ES-I3 (cell line): ENCODE measurements at regions not wholly inside any gene's neighbourhood (a gene's known extent, or its start where the extent isn't known, plus 50 kb on each side); places are given as distances from the start of the nearest gene placed in this dataset.

ENCODE experiments used
- H3K36me3 ChIP-seq: 2 replicates; pipeline ENCODE4 v1.6.1; 2013; ENCODE audit warnings: mild to moderate bottlenecking, low read length, control low read depth, moderate library complexity; ENCODE audit not compliant: insufficient read depth
- H3K4me1 ChIP-seq: 2 replicates; pipeline ENCODE4 v1.6.1; 2013; ENCODE audit warnings: mild to moderate bottlenecking, control low read depth, low read length; ENCODE audit not compliant: insufficient read depth
- H3K9ac ChIP-seq: 2 replicates; pipeline ENCODE4 v1.6.1; 2013; ENCODE audit warnings: low read depth, mild to moderate bottlenecking, low read length, moderate library complexity
- H3K9me3 ChIP-seq: 2 replicates; pipeline ENCODE4 v1.6.1; 2013; ENCODE audit warnings: mild to moderate bottlenecking, low read length, moderate library complexity; ENCODE audit not compliant: control insufficient read depth, insufficient read depth

DNA sequence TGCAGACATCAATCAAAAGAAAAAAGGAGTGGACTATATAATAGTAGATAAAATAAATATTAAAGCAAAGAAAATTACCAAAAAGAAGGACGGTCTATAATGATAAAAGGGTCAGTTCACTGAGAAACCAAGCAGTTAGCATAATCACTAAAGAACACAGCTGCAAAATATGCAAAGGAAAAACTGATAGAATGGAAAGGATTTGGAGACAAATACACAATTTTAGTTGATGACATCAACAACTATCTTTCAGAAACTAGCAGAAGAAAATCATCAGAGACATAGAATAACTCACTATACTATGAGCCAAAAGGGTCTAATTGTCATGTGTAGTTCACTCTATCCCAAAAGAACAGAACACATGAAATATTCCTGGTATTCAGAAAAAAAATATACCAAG lies 316.4 kb upstream of the IGFBP3 start:
- Histone ChIP-seq H3K36me3 (no peaks in the 10 kb centered on the region), H3K9me3 (no peaks in the 10 kb centered on the region), H3K9ac (no peak overlapping the region), H3K4me1 (no peaks in the 10 kb centered on the region)

DNA sequence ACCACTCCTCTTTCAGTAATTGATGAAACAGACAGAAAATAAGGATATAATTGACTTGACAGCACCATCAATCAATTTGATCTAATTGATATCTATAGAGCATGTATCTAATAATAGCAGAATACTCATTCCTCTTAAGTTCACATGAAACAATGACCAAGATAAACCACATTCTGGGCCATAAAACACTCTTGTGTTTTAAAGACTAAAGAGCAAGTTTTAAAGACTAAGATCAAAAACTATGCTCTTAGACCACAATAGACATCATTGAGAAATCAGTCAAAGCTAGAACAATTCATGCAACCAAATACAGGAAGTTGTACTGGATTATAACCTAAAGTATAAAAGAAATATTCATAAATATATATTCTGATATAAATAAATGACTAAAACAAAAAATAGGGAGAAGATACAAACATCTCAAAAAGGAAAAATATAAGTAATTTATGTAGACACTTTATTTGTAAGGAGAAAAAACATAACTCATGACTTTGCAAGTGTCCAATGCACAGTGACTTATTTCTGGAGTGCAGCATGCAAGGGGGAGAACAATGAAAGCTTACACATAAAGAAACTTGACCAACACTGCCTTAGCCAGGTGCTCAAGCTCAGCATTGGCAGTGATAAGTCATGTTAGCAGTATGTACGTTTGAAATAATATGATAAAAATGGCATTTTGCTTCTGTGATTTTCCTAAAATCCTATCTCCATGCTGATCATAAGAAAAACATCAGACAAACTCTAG lies 312.7 kb upstream of the IGFBP3 start:
- Histone ChIP-seq H3K4me1 (no peaks in the 10 kb centered on the region), H3K36me3 (no peaks in the 10 kb centered on the region), H3K9me3 (no peaks in the 10 kb centered on the region), H3K9ac (no peak overlapping the region)

DNA sequence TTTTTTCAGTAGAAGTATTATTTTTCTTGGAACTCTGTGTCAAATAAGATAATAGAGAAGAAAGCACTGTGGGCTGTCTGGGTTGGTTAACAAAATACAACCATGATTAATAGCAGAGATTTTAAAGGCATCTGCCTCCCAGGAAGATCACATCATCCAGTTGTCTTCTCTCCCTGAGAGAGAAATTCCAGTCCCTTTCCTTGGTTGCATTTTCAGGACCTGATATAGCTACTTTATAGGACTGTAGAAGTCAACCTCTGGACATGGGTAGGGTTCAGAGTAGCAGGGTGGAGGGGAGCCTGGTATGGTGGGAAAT lies 309.9 kb upstream of the IGFBP3 start:
- Histone ChIP-seq H3K4me1 (no peaks in the 10 kb centered on the region), H3K9ac (no peak overlapping the region), H3K9me3 (no peaks in the 10 kb centered on the region), H3K36me3 (no peaks in the 10 kb centered on the region)

DNA sequence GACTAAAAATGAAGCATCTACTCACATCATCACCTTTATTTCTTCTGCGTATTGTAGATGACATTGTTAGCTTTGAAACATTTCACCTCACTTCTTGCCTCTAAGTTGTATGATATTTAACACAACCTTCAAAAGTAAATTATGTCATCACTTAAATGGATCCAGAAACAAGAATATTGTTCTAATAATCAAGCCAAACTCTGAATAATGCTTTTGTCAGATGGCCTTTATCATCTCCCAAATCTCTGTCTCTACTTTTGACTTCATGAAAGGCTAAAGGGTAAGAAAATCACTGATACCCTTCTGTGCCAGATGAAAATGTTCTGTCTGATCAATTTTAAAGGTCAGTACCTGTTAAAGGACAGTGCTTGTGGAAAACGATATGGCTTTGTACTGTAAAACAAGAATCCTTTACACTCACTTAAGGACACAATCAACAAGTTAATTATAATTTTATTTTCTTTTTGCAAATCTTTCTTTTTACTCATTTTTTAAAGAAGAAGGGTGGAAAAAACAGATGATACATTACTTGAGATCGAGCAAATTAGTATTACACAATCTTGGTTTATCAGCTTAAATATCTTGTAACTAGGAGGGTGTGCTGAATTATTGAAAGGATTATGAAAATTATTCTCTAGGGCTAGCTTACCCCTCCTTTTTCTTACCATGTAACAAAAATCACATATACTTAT lies 309.4 kb upstream of the IGFBP3 start:
- H3K9ac ChIP-seq: no peak overlapping the region
- H3K36me3 ChIP-seq: no peaks in the 10 kb centered on the region
- peaks cover 2% of the 10 kb centered on the region for H3K4me1 ChIP-seq
- H3K9me3 ChIP-seq: no peaks in the 10 kb centered on the region

DNA sequence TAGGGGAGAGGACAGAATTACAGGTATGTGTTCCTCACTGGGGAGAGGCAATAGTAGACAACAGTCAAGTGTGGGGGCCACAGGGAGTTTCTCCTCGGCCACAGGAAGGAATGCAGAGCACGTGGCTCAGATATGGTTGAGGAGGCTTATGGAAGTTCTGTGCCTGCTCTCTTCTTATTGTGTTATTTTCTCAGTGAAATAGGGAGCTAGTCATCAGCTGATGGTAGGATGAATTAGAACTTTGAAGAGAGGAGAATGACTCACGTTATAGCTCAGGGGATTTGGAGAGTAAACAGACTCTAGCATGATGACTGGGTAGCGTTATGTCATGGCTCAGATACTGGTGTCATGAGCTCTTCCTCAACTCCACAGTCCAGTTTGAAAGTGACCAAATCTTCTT lies 308.3 kb upstream of the IGFBP3 start:
- Histone ChIP-seq H3K4me1 (peaks cover 4% of the 10 kb centered on the region), H3K36me3 (no peaks in the 10 kb centered on the region), H3K9ac (no peak overlapping the region), H3K9me3 (no peaks in the 10 kb centered on the region)

DNA sequence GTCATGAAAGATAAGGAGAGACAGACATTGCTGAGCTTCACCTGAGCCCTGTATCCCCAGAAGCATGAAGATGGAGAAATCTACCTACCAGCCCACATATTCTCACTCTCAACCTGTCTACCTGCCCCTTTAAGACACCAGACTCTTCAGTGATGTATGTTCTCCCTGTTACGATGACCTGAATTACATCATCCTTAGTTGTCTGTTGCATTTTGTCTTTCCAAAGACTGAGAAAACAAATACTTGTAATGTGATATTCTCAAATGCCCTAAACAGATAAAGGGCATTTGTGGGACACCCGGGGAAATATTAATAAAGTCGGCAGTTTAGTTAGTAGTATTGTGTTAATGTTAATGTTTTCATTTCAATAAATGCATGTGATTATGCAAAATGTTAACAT lies 305.8 kb upstream of the IGFBP3 start:
- Histone ChIP-seq H3K36me3 (no peaks in the 10 kb centered on the region), H3K9ac (no peak overlapping the region), H3K4me1 (peaks cover 4% of the 10 kb centered on the region), H3K9me3 (no peaks in the 10 kb centered on the region)

DNA sequence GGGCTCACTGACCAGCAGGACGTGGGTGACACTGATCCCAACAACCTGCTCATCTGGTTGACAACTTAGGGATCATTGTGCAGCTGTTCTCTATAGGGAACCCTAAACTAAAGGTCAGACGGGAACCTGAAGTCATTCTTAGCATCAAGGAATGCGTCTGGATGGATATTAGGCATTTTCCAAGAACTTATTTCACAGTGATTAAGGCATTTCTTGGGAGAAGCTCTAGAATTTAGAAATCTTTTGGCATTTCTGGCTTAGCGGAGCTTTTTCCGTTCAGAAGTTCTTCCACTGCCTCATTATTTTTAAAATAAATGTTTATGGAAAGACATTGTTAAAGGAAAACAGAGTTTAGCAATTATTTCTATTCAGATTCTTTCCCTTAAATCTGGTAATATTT lies 303.3 kb upstream of the IGFBP3 start:
- no peak overlapping the region for H3K9ac ChIP-seq
- no peaks in the 10 kb centered on the region for H3K36me3 ChIP-seq
- no peaks in the 10 kb centered on the region for H3K9me3 ChIP-seq
- H3K4me1 ChIP-seq: peaks cover 4% of the 10 kb centered on the region

DNA sequence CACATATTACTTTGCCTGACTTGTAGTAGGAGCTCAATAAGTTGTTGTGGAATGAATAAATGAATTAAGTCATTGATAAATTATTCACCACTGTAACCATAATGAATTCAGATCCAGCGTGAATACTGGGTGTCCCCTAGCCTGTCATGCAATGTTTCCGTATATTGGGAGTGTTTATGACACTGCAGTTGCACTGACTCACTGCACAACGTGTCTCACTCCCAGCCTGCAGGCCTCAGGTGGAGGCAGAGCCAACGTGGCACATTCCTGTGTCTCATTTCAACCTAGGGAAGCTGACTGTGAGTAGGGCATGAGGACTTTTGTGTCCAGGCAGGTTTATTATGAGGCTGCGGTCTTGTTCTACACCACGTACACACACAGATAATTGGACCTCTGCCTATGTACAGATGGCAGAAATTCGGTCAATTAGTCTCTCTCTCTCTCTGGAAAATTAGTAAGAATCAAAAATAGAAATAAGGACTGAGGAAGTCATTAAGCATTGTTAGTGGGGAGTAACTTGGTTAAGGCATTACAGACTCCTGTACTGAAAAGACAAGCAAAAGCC lies 299.1 kb upstream of the IGFBP3 start:
- H3K9ac ChIP-seq: no peak overlapping the region
- no peaks in the 10 kb centered on the region for H3K9me3 ChIP-seq
- H3K4me1 ChIP-seq: no peaks in the 10 kb centered on the region
- no peaks in the 10 kb centered on the region for H3K36me3 ChIP-seq

DNA sequence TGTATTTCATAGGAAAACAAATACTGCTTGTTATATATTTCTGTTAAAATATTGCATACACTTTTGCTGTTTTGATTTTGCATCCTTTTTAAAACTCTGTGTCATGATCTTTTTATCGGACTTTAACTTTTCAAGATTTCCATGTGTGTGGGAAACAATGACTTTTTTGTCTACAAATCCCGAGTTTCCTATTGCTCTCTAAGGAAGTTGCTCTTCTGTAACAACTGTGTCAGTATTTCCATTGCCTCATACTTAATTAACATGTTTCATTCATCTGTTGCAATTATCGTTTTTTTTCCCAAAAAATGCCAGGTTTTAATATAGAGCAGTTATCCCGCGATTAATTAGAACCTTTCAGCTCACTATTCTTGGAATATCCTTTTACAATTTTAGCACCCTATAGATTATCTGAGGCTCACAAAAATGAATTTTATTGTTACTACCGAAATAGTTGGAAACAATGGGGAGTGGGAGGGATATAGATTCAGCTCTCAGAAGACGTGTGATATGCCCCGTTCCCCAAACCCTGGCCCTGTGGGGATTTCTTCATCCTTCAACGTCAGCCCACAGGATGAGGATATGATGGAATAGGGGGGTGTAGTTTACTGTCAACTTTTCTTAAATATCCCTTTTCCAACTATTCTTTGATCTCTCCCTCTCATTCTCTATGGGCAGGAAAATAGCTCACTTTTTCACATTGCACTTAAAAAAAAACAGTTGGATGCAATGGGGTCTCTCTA lies 297.6 kb upstream of the IGFBP3 start:
- H3K9me3 ChIP-seq: no peaks in the 10 kb centered on the region
- no peak overlapping the region for H3K9ac ChIP-seq
- no peaks in the 10 kb centered on the region for H3K36me3 ChIP-seq
- no peaks in the 10 kb centered on the region for H3K4me1 ChIP-seq

DNA sequence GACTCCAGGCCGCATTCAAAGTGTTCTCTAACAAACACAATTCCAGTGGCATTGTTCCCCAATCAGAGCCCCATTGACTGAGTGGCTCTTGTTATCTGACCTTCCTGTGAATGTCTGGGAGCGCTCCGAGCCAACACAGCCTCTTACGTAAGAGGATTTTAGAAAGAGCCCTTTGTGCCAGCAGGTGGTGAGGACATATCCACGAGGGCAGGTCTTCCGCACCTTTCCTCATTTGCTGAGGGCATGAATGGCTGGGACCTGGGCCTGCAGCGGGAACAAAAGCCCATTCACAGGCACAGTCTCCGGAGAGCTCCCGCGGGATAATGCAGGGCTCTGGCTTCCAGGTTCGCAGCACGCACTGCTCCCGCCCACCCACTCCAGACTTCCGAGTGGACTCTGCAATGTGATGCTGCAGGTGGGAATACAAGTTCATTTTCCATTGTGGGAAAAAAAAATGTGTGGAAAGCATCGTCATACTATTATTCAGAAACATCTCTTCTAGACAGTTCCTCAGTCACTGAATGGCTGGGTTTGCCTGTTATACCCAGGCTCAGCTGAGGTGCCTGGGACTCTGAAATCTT lies 295.0 kb upstream of the IGFBP3 start:
- no peaks in the 10 kb centered on the region for H3K4me1 ChIP-seq
- no peaks in the 10 kb centered on the region for H3K9me3 ChIP-seq
- no peaks in the 10 kb centered on the region for H3K36me3 ChIP-seq
- no peak overlapping the region for H3K9ac ChIP-seq

DNA sequence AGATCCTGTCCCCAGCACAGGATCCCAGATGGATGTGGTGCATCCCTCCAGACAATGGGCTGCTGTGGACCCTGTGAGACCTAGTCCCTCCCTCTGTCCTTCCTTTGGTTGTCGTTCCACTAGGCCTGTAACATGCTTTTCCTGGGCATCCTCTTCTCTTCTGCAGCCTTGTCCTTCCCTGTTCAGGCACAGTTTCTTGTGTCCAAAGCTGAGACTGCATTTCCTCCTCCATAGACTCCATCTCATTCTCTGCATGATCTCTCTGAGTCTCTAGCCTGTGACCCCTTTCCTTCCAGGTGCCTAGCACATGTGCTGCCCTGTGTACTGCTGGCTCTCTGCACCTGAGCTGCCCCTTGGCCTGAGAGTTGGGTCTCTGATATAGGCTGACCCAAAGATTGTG lies 293.5 kb upstream of the IGFBP3 start:
- Histone ChIP-seq H3K36me3 (no peaks in the 10 kb centered on the region), H3K9ac (no peak overlapping the region), H3K4me1 (no peaks in the 10 kb centered on the region), H3K9me3 (no peaks in the 10 kb centered on the region)

DNA sequence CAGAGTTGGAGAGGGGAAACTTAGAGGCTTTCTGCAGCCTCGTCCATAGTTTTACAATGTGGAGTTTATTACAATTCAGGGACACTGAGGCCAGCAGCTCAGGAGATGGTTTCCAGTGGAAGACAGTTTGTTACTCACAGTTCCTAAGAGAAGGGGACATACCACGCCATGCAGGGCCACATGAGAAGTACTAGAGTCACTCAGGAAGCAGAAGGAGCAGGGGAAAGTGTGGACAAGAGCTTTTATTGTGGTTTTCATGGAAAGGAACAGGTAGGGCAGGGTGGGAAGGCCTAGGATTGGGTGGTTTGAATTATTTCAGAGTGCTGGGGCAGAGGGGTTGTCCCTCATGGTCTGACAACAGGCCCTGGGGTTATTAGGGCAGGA lies 292.1 kb upstream of the IGFBP3 start:
- Histone ChIP-seq H3K4me1 (no peaks in the 10 kb centered on the region), H3K9me3 (no peaks in the 10 kb centered on the region), H3K36me3 (no peaks in the 10 kb centered on the region), H3K9ac (no peak overlapping the region)

DNA sequence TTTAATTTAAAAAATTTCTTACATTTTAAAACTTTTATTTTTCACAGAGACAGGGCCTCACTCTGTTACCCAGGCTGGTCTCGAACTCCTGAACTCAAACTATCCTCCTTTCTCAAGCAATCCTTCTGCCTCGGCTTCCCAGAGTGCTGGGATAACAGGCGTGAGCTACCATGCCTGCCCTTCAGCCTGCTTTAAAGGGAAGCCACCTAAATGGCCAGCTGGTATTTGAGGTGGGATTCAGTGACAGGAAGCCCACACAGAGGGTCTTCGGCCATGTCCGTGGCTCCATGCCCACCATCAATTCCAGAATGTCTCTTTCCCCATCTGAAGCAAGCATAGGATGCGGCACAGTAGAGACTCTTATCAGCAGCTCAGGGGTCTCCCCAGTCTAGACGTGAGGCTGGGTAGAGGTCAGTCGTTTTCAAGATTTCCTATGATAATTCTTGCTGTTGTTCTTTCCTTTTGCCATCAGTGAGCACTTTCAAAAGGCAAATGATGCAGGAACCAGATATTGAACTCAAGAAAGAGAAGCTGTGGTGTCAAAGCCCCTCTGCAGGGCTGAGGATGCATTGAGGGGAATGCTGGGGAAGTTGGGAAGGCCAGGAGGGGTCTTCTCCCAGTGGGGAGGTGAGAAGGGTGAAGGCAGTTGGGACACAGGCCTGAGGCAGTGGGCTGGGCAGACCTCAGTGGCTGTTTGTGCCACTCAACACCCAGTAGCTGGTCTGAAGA lies 291.5 kb upstream of the IGFBP3 start:
- H3K4me1 ChIP-seq: no peaks in the 10 kb centered on the region
- H3K36me3 ChIP-seq: no peaks in the 10 kb centered on the region
- no peaks in the 10 kb centered on the region for H3K9me3 ChIP-seq
- H3K9ac ChIP-seq: no peak overlapping the region

DNA sequence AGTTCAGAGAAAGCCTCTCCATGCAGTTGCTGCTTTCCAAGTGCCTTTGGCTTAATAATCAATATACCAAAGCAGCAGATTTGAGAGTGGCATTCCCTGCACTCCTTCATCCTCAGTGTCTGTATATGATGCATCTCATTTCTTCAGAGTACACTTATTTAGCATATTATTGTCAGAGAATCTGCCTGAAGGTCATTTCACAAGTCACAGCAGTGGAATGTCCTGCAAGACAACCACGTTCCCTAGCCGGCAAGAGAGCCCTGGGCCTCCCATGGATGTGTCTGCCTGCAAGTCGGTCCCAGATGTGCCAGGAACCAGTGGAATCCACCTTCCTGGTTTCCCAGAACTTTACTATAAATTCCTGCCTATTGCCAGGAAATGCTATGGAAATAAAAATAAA lies 289.4 kb upstream of the IGFBP3 start:
- Histone ChIP-seq H3K4me1 (no peaks in the 10 kb centered on the region), H3K9ac (no peak overlapping the region), H3K36me3 (no peaks in the 10 kb centered on the region), H3K9me3 (no peaks in the 10 kb centered on the region)
